ENCODE measurements at regions not wholly inside any gene's neighbourhood (a gene's known extent, or its start where the extent isn't known, plus 50 kb on each side); places are given as distances from the start of the nearest gene placed in this dataset.

- H3K4me3 ChIP-seq (replicated peaks in 1 of 3; ENCODE audit: insufficient read depth in 1 of 3, low read depth in 2 of 3, low read length in 3 of 3), result no peak overlapping the region
- no peaks in the 10 kb centered on the region; a peak in 1 of 5 replicates for H3K27me3 ChIP-seq (ENCODE audit: control insufficient read depth in 1 of 2, insufficient read depth in 2 of 2, low read length in 2 of 2)
- BruUV-seq (replicated peaks), result no TSS peak
- H3K9me3 ChIP-seq (ENCODE audit: low read length), result no peaks in the 10 kb centered on the region
- no peak overlapping the region for H3K27ac ChIP-seq (ENCODE audit: extremely low read length, insufficient read depth, low read length)
- DNase-seq (ENCODE audit: low spot score), result no peak
- no peak overlapping the region for H3K4me2 ChIP-seq (ENCODE audit: low read depth, low read length)
- CTCF ChIA-PET (ENCODE audit: low intra/inter-chr PET ratio, low total read pairs), result no interaction called here
- no peak for FAIRE-seq
- no peak overlapping the region for H2AFZ ChIP-seq (ENCODE audit: low read length)
- no peaks in the 10 kb centered on the region for H4K20me1 ChIP-seq (ENCODE audit: insufficient read depth, low read length)
- ATAC-seq, result no peak
- no peaks in the 10 kb centered on the region for H3K79me2 ChIP-seq (ENCODE audit: insufficient read depth, low read length)
- no peaks in the 10 kb centered on the region for H3K4me1 ChIP-seq (ENCODE audit: insufficient read depth, low read length)
- H3K36me3 ChIP-seq (replicated peaks in 1 of 2; ENCODE audit: control insufficient read depth in 1 of 2, insufficient read depth in 2 of 2, low read length in 2 of 2), result no peaks in the 10 kb centered on the region
- WGBS (ENCODE audit: low lambda C conversion rate), result 17% methylated on average over 1 of the region's 1 CpG
- in situ Hi-C loops (cut with HindIII; ENCODE audit: extremely low pct_ligation_motif_present, low pct_unique_long_range_greater_than_20kb), result no loop called here
- POLR2A ChIA-PET, result no interaction called here
- TF ChIP-seq CC2D1A (CRISPR knock-in tag; IDR thresholded peaks at IDR 0.05) (no peak), TBL1XR1 (IDR thresholded peaks at IDR 0.05; ENCODE audit: borderline replicate concordance, low read length, partially characterized antibody) (no peak), ZNF83 (CRISPR knock-in tag; IDR thresholded peaks at IDR 0.05; ENCODE audit: borderline replicate concordance) (no peak), NCOA2 (CRISPR knock-in tag; IDR thresholded peaks at IDR 0.05) (no peak), TP53 (CRISPR knock-in tag; conservative IDR thresholded peaks at IDR 0.05) (no peak), ZNF251 (CRISPR knock-in tag; IDR thresholded peaks at IDR 0.05) (no peak), NR2F1 (CRISPR knock-in tag; IDR thresholded peaks at IDR 0.05) (no peak), SMAD9 (CRISPR knock-in tag; IDR thresholded peaks at IDR 0.05) (no peak), THRA (CRISPR knock-in tag; IDR thresholded peaks at IDR 0.05; ENCODE audit: borderline replicate concordance) (no peak), NBN (conservative IDR thresholded peaks at IDR 0.05) (no peak), ZNF431 (CRISPR knock-in tag; IDR thresholded peaks at IDR 0.05; ENCODE audit: borderline replicate concordance, low read depth) (no peak), MEIS2 (CRISPR knock-in tag; IDR thresholded peaks at IDR 0.05) (no peak), DDIT3 (CRISPR knock-in tag; IDR thresholded peaks at IDR 0.05) (no peak), ZNF557 (CRISPR knock-in tag; IDR thresholded peaks at IDR 0.05) (no peak), ZNF687 (CRISPR knock-in tag; IDR thresholded peaks at IDR 0.05) (no peak), HCFC1 (IDR thresholded peaks at IDR 0.05; ENCODE audit: low read depth, low read length) (no peak), CEBPB (IDR thresholded peaks at IDR 0.05; ENCODE audit: borderline replicate concordance, low read depth, low read length) (no peak)
- TF ChIP-seq, protein P1, sequence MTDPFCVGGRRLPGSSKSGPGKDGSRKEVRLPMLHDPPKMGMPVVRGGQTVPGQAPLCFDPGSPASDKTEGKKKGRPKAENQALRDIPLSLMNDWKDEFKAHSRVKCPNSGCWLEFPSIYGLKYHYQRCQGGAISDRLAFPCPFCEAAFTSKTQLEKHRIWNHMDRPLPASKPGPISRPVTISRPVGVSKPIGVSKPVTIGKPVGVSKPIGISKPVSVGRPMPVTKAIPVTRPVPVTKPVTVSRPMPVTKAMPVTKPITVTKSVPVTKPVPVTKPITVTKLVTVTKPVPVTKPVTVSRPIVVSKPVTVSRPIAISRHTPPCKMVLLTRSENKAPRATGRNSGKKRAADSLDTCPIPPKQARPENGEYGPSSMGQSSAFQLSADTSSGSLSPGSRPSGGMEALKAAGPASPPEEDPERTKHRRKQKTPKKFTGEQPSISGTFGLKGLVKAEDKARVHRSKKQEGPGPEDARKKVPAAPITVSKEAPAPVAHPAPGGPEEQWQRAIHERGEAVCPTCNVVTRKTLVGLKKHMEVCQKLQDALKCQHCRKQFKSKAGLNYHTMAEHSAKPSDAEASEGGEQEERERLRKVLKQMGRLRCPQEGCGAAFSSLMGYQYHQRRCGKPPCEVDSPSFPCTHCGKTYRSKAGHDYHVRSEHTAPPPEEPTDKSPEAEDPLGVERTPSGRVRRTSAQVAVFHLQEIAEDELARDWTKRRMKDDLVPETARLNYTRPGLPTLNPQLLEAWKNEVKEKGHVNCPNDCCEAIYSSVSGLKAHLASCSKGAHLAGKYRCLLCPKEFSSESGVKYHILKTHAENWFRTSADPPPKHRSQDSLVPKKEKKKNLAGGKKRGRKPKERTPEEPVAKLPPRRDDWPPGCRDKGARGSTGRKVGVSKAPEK (CRISPR knock-in tag; IDR thresholded peaks at IDR 0.05; ENCODE audit: borderline replicate concordance), result no peak
- H3K9ac ChIP-seq (ENCODE audit: insufficient read depth, low read depth, low read length), result no peak overlapping the region
- intact Hi-C loops (cut with micrococcal nuclease; ENCODE audit: unreplicated experiment), result no loop called here
These were observed 73.8 kb upstream of the SLC1A1 start for GRCh38 chr9:4416467-4416866.

Measured in HepG2 (cell line).